ENCODE measurements at regions not wholly inside any gene's neighbourhood (a gene's known extent, or its start where the extent isn't known, plus 50 kb on each side); places are given as distances from the start of the nearest gene placed in this dataset.

- DNase-seq, result no peak
These were observed 223.6 kb downstream of the SOD2 start for GRCh38 chr6:159469443-159469842.

- no peak for DNase-seq
These were observed 224.0 kb downstream of the SOD2 start for GRCh38 chr6:159468994-159469393.

- no peak for DNase-seq
These were observed 225.5 kb downstream of the SOD2 start for GRCh38 chr6:159467473-159468041.

- no peak for DNase-seq
These were observed 226.1 kb downstream of the SOD2 start for GRCh38 chr6:159466926-159467325.

- no peak for DNase-seq
These were observed 228.2 kb downstream of the SOD2 start for GRCh38 chr6:159464816-159465215.

- no peak for DNase-seq
These were observed 229.8 kb downstream of the SOD2 start for GRCh38 chr6:159463119-159463829.

- no peak for DNase-seq
These were observed 230.6 kb downstream of the SOD2 start for GRCh38 chr6:159462431-159462830.

- DNase-seq, result no peak
These were observed 231.0 kb downstream of the SOD2 start for GRCh38 chr6:159461998-159462397.

- no peak for DNase-seq
These were observed 231.8 kb downstream of the SOD2 start for GRCh38 chr6:159461266-159461665.

- DNase-seq, result no peak
These were observed 232.6 kb downstream of the SOD2 start for GRCh38 chr6:159460476-159460875.

- DNase-seq, result no peak
These were observed 236.7 kb downstream of the SOD2 start for GRCh38 chr6:159456349-159456748.

GRCh38 chr6:159455700-159456274 is 237.3 kb downstream of the SOD2 start:
- DNase-seq, result no peak

GRCh38 chr6:159450815-159451465 is 242.1 kb downstream of the SOD2 start:
- no peak for DNase-seq

- no peak for DNase-seq
These were observed 246.7 kb downstream of the SOD2 start for GRCh38 chr6:159446340-159446739.

GRCh38 chr6:159445351-159445750 is 247.7 kb downstream of the SOD2 start:
- DNase-seq, result no peak

- DNase-seq, result no peak
These were observed 248.8 kb downstream of the SOD2 start for GRCh38 chr6:159444056-159444760.

- no peak for DNase-seq
These were observed 249.6 kb downstream of the SOD2 start for GRCh38 chr6:159443417-159443920.

- DNase-seq, result no peak
These were observed 251.4 kb downstream of the SOD2 start for GRCh38 chr6:159441704-159441981.

- DNase-seq, result no peak
These were observed 251.9 kb downstream of the SOD2 start for GRCh38 chr6:159440911-159441703.

- DNase-seq, result no peak
These were observed 252.7 kb downstream of the SOD2 start for GRCh38 chr6:159440349-159440748.

GRCh38 chr6:159439651-159440050 is 253.4 kb downstream of the SOD2 start:
- no peak for DNase-seq

- no peak for DNase-seq
These were observed 254.9 kb downstream of the SOD2 start for GRCh38 chr6:159438106-159438505.

- DNase-seq, result no peak
These were observed 256.5 kb downstream of the SOD2 start for GRCh38 chr6:159436581-159436980.

All from stimulated activated CD4-positive, alpha-beta T cell treated with anti-CD3 and anti-CD28 coated beads, Interleukin-1b, Interleukin-23, amount 100 ng/mL, for 48 hours (primary cell).